GM23338 (cell line): ENCODE measurements at regions not wholly inside any gene's neighbourhood (a gene's known extent, or its start where the extent isn't known, plus 50 kb on each side); places are given as distances from the start of the nearest gene placed in this dataset.

ENCODE experiments used
- ATAC-seq: fragments of 200-7000 bp; cut with Tn5 transposase; 3 replicates; pipeline ENCODE4 v1.9.1; 2020
- DNase-seq: peaks from one replicate; pipeline ENCODE4 v3.0.0-alpha.2; 2015; ENCODE audit warnings: low spot score
- H2AFZ ChIP-seq: fragments of 200-600 bp; sonication (generic); 2 replicates; pipeline ENCODE4 v1.8.0; 2016; ENCODE audit warnings: antibody characterized with exemption, mild to moderate bottlenecking, moderate library complexity
- H3F3A ChIP-seq: fragments of 200-600 bp; sonication (generic); replicated peaks from 2 replicates; pipeline ENCODE4 v1.8.0; 2017; ENCODE audit warnings: antibody characterized with exemption, mixed run types, low read depth
- H3K27ac ChIP-seq: fragments of 200-600 bp; sonication (generic); 2 replicates; pipeline ENCODE4 v1.6.1; 2016; ENCODE audit warnings: low read depth
- H3K27me3 ChIP-seq: fragments of 200-600 bp; sonication (generic); 2 replicates; pipeline ENCODE4 v1.8.0; 2016; ENCODE audit warnings: mild to moderate bottlenecking, mixed run types, moderate library complexity; ENCODE audit not compliant: insufficient read depth
- H3K36me3 ChIP-seq: fragments of 200-600 bp; sonication (generic); 2 replicates; pipeline ENCODE4 v1.8.0; 2016; ENCODE audit warnings: mild to moderate bottlenecking; ENCODE audit not compliant: insufficient read depth
- H3K4me1 ChIP-seq: fragments of 200-600 bp; sonication (generic); 2 replicates; pipeline ENCODE4 v1.8.0; 2016; ENCODE audit warnings: mild to moderate bottlenecking, moderate library complexity; ENCODE audit not compliant: insufficient read depth
- H3K4me2 ChIP-seq: fragments of 200-600 bp; sonication (generic); 2 replicates; pipeline ENCODE4 v1.7.1; 2017; ENCODE audit warnings: mixed run types
- H3K4me3 ChIP-seq: fragments of 200-600 bp; sonication (generic); 2 replicates; pipeline ENCODE4 v1.6.1; 2016; ENCODE audit warnings: mixed run types
- H3K79me2 ChIP-seq: fragments of 200-600 bp; sonication (generic); replicated peaks from 2 replicates; pipeline ENCODE4 v1.8.0; 2017; ENCODE audit warnings: mild to moderate bottlenecking; ENCODE audit not compliant: insufficient read depth
- H3K9me2 ChIP-seq: fragments of 200-600 bp; sonication (generic); 2 replicates; pipeline ENCODE4 v1.8.0; 2017; ENCODE audit not compliant: insufficient read depth
- H4K20me1 ChIP-seq: fragments of 200-600 bp; sonication (generic); replicated peaks from 2 replicates; pipeline ENCODE4 v1.8.0; 2017; ENCODE audit warnings: mild to moderate bottlenecking; ENCODE audit not compliant: insufficient read depth
- H3K27ac Mint-ChIP-seq: 2 replicates; pipeline ENCODE4 v1.8.0; 2020; ENCODE audit warnings: inconsistent platforms, mild to moderate bottlenecking, moderate library complexity, mixed read lengths
- H3K27me3 Mint-ChIP-seq: 3 replicates; pipeline ENCODE4 v1.8.0; 2022; ENCODE audit warnings: low read depth, mild to moderate bottlenecking, moderate library complexity, mixed read lengths, inconsistent platforms; ENCODE audit not compliant: insufficient read depth, poor library complexity
- H3K36me3 Mint-ChIP-seq: 3 replicates; pipeline ENCODE4 v1.8.0; 2021; ENCODE audit warnings: low read depth, mild to moderate bottlenecking, inconsistent platforms, moderate library complexity, mixed read lengths
- H3K4me1 Mint-ChIP-seq: 3 replicates; pipeline ENCODE4 v1.8.0; 2020; ENCODE audit warnings: mild to moderate bottlenecking, inconsistent platforms, mixed read lengths
- H3K4me3 Mint-ChIP-seq: 3 replicates; pipeline ENCODE4 v1.8.0; 2021; ENCODE audit warnings: moderate library complexity, mild to moderate bottlenecking, inconsistent platforms, mixed read lengths
- H3K9me3 Mint-ChIP-seq: 3 replicates; pipeline ENCODE4 v1.8.0; 2020; ENCODE audit warnings: moderate library complexity, mild to moderate bottlenecking, inconsistent platforms, mixed read lengths
- CREB1 ChIP-seq: fragments of 250-450 bp; sonication (Bioruptor Pico); IDR thresholded peaks from 2 replicates; pipeline ENCODE4 v1.5.0; 2020; ENCODE audit warnings: low read depth, mild to moderate bottlenecking, moderate library complexity
- ETS1 ChIP-seq: IDR thresholded peaks from 2 replicates; pipeline ENCODE4 v1.6.1; 2016; ENCODE audit warnings: antibody characterized with exemption
- EZH2 ChIP-seq: fragments of 200-600 bp; sonication (generic); IDR thresholded peaks from one replicate; pipeline ENCODE4 v1.8.0; 2017; ENCODE audit warnings: antibody characterized with exemption, mild to moderate bottlenecking, low read depth; ENCODE audit not compliant: unreplicated experiment
- EZH2phosphoT487 ChIP-seq: fragments of 200-600 bp; sonication (generic); IDR thresholded peaks from one replicate; pipeline ENCODE4 v1.8.1; 2018; ENCODE audit warnings: antibody characterized with exemption; ENCODE audit not compliant: unreplicated experiment
- JUNB ChIP-seq: IDR thresholded peaks from one replicate; pipeline ENCODE4 v1.6.1; 2016; ENCODE audit warnings: antibody characterized with exemption; ENCODE audit not compliant: unreplicated experiment
- NANOG ChIP-seq: IDR thresholded peaks from 2 replicates; pipeline ENCODE4 v1.6.1; 2016; ENCODE audit warnings: antibody characterized with exemption, borderline replicate concordance
- POLR2AphosphoS5 ChIP-seq: IDR thresholded peaks from 2 replicates; pipeline ENCODE4 v1.6.1; 2016; ENCODE audit warnings: antibody characterized with exemption, low read depth
- STAT1 ChIP-seq: IDR thresholded peaks from one replicate; pipeline ENCODE4 v1.6.1; 2016; ENCODE audit warnings: antibody characterized with exemption; ENCODE audit not compliant: unreplicated experiment
- ZNF114 ChIP-seq: fragments of 250-450 bp; sonication (Bioruptor Pico); IDR thresholded peaks from 2 replicates; pipeline ENCODE4 v1.5.0; 2020; ENCODE audit warnings: mild to moderate bottlenecking, moderate library complexity
- ZNF331 ChIP-seq: fragments of 250-450 bp; sonication (Bioruptor Pico); IDR thresholded peaks from 2 replicates; pipeline ENCODE4 v1.5.0; 2020; ENCODE audit warnings: low read depth, mild to moderate bottlenecking, moderate library complexity
- ZNF462 ChIP-seq: fragments of 250-450 bp; sonication (Bioruptor Pico); IDR thresholded peaks from 2 replicates; pipeline ENCODE4 v1.5.0; 2020; ENCODE audit warnings: mild to moderate bottlenecking, moderate library complexity
- TF ChIP-seq, protein P1 (sequence below): IDR thresholded peaks from one replicate; pipeline ENCODE4 v1.6.1; 2018; ENCODE audit warnings: antibody characterized with exemption; ENCODE audit not compliant: unreplicated experiment
- TF ChIP-seq, protein P2 (sequence below), 2 experiments: fragments of 200-600 bp in 1 of 2; sonication (generic) in 1 of 2; conservative IDR thresholded peaks; 2 replicates each; pipeline versions ENCODE4 v1.5.1 to v1.6.1; 2016 to 2017; ENCODE audit warnings: antibody characterized with exemption in 2 of 2, low read depth in 2 of 2, mild to moderate bottlenecking in 2 of 2, moderate library complexity in 1 of 2

GRCh38 chr5:123929055-123929474 lies 417.1 kb downstream of the CSNK1G3 start:
- peaks cover 9% of the 10 kb centered on the region; the same call in 2 of the 3 replicates for H3K9me3 Mint-ChIP-seq
- no peaks in the 10 kb centered on the region for H3K27me3 ChIP-seq
- ATAC-seq (no peak), DNase-seq (no peak)
- no peaks in the 10 kb centered on the region for H3K27me3 Mint-ChIP-seq
- no peak overlapping the region for H3K4me3 Mint-ChIP-seq
- TF ChIP-seq POLR2AphosphoS5 (no peak), ETS1 (no peak), ZNF114 (CRISPR knock-in tag) (no peak), STAT1 (no peak), ZNF331 (CRISPR knock-in tag) (no peak), NANOG (no peak), JUNB (no peak), EZH2 (no peak), ZNF462 (CRISPR knock-in tag) (no peak), EZH2phosphoT487 (no peak), CREB1 (no peak)
- TF ChIP-seq, protein P1, sequence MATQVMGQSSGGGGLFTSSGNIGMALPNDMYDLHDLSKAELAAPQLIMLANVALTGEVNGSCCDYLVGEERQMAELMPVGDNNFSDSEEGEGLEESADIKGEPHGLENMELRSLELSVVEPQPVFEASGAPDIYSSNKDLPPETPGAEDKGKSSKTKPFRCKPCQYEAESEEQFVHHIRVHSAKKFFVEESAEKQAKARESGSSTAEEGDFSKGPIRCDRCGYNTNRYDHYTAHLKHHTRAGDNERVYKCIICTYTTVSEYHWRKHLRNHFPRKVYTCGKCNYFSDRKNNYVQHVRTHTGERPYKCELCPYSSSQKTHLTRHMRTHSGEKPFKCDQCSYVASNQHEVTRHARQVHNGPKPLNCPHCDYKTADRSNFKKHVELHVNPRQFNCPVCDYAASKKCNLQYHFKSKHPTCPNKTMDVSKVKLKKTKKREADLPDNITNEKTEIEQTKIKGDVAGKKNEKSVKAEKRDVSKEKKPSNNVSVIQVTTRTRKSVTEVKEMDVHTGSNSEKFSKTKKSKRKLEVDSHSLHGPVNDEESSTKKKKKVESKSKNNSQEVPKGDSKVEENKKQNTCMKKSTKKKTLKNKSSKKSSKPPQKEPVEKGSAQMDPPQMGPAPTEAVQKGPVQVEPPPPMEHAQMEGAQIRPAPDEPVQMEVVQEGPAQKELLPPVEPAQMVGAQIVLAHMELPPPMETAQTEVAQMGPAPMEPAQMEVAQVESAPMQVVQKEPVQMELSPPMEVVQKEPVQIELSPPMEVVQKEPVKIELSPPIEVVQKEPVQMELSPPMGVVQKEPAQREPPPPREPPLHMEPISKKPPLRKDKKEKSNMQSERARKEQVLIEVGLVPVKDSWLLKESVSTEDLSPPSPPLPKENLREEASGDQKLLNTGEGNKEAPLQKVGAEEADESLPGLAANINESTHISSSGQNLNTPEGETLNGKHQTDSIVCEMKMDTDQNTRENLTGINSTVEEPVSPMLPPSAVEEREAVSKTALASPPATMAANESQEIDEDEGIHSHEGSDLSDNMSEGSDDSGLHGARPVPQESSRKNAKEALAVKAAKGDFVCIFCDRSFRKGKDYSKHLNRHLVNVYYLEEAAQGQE: no peak
- TF ChIP-seq, protein P2, sequence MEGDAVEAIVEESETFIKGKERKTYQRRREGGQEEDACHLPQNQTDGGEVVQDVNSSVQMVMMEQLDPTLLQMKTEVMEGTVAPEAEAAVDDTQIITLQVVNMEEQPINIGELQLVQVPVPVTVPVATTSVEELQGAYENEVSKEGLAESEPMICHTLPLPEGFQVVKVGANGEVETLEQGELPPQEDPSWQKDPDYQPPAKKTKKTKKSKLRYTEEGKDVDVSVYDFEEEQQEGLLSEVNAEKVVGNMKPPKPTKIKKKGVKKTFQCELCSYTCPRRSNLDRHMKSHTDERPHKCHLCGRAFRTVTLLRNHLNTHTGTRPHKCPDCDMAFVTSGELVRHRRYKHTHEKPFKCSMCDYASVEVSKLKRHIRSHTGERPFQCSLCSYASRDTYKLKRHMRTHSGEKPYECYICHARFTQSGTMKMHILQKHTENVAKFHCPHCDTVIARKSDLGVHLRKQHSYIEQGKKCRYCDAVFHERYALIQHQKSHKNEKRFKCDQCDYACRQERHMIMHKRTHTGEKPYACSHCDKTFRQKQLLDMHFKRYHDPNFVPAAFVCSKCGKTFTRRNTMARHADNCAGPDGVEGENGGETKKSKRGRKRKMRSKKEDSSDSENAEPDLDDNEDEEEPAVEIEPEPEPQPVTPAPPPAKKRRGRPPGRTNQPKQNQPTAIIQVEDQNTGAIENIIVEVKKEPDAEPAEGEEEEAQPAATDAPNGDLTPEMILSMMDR (conservative IDR thresholded peaks at IDR 0.05; ENCODE audit: low read depth in 2 of 2): no peak
- no peak overlapping the region for H3K4me3 ChIP-seq
- no peaks in the 10 kb centered on the region for H3K79me2 ChIP-seq
- H3K4me1 ChIP-seq: no peaks in the 10 kb centered on the region
- no peak overlapping the region for H2AFZ ChIP-seq
- no peaks in the 10 kb centered on the region for H4K20me1 ChIP-seq
- H3K4me1 Mint-ChIP-seq: no peaks in the 10 kb centered on the region
- H3K27ac Mint-ChIP-seq: no peak overlapping the region
- H3K36me3 Mint-ChIP-seq: peaks cover 8% of the 10 kb centered on the region; the same call in 2 of the 3 replicates
- H3F3A ChIP-seq: no peaks in the 10 kb centered on the region
- H3K9me2 ChIP-seq: 0 out of 2 replicates have a peak, but pooled peaks cover 3% of the 10 kb centered on the region
- no peak overlapping the region for H3K27ac ChIP-seq
- H3K4me2 ChIP-seq: no peak overlapping the region
- no peaks in the 10 kb centered on the region for H3K36me3 ChIP-seq
